LoVo (cell line): ENCODE measurements at regions not wholly inside any gene's neighbourhood (a gene's known extent, or its start where the extent isn't known, plus 50 kb on each side); places are given as distances from the start of the nearest gene placed in this dataset.

ENCODE experiments used
- DNase-seq: peaks from one replicate; pipeline ENCODE4 v3.0.0-alpha.2; 2016; ENCODE audit warnings: low spot score

- DNase-seq = no peak
These were observed 102.0 kb upstream of the ARID2 start for GRCh38 chr12:45627407-45628069.

- no peak for DNase-seq
These were observed 100.2 kb upstream of the ARID2 start for GRCh38 chr12:45629292-45629691.

- no peak for DNase-seq
These were observed 95.8 kb upstream of the ARID2 start for GRCh38 chr12:45633733-45634132.

- no peak for DNase-seq
These were observed 95.1 kb upstream of the ARID2 start for GRCh38 chr12:45634273-45634917.

- no peak for DNase-seq
These were observed 92.3 kb upstream of the ARID2 start for GRCh38 chr12:45637242-45637641.

- DNase-seq = no peak
These were observed 91.8 kb upstream of the ARID2 start for GRCh38 chr12:45637706-45638105.

GRCh38 chr12:45638386-45638785 lies 91.1 kb upstream of the ARID2 start:
- no peak for DNase-seq

GRCh38 chr12:45644541-45644940 lies 85.0 kb upstream of the ARID2 start:
- no peak for DNase-seq

GRCh38 chr12:45646851-45647581 lies 82.5 kb upstream of the ARID2 start:
- DNase-seq = no peak

GRCh38 chr12:45648070-45648469 lies 81.4 kb upstream of the ARID2 start:
- no peak for DNase-seq

- no peak for DNase-seq
These were observed 78.5 kb upstream of the ARID2 start for GRCh38 chr12:45651029-45651428.

- no peak for DNase-seq
These were observed 75.4 kb upstream of the ARID2 start for GRCh38 chr12:45654002-45654665.

GRCh38 chr12:45655186-45655585 lies 74.3 kb upstream of the ARID2 start:
- DNase-seq = no peak

GRCh38 chr12:45655743-45656142 lies 73.8 kb upstream of the ARID2 start:
- DNase-seq = no peak

GRCh38 chr12:45658020-45658419 lies 71.5 kb upstream of the ARID2 start:
- DNase-seq = no peak

- peak; percentile 52 for DNase-seq
These were observed 69.2 kb upstream of the ARID2 start for GRCh38 chr12:45660330-45660729.

- DNase-seq = no peak
These were observed 66.1 kb upstream of the ARID2 start for GRCh38 chr12:45663455-45663854.

GRCh38 chr12:45665941-45666340 lies 63.6 kb upstream of the ARID2 start:
- no peak for DNase-seq

GRCh38 chr12:45666396-45666795 lies 63.1 kb upstream of the ARID2 start:
- no peak for DNase-seq

- no peak for DNase-seq
These were observed 62.7 kb upstream of the ARID2 start for GRCh38 chr12:45666816-45667215.

GRCh38 chr12:45667761-45668160 lies 61.7 kb upstream of the ARID2 start:
- no peak for DNase-seq

GRCh38 chr12:45668641-45669040 lies 60.9 kb upstream of the ARID2 start:
- DNase-seq = no peak

- DNase-seq = no peak
These were observed 60.4 kb upstream of the ARID2 start for GRCh38 chr12:45669093-45669492.
